DOHH2 (cell line): ENCODE measurements at regions not wholly inside any gene's neighbourhood (a gene's known extent, or its start where the extent isn't known, plus 50 kb on each side); places are given as distances from the start of the nearest gene placed in this dataset.

Source experiments
- H3F3A ChIP-seq: fragments of 200-600 bp; sonication (generic), shearing (Covaris generic); 2 replicates; pipeline ENCODE4 v1.6.0; 2016; ENCODE audit warnings: antibody characterized with exemption, mild to moderate bottlenecking; ENCODE audit not compliant: control insufficient read depth, insufficient read depth
- H3K27ac ChIP-seq: fragments of 200-600 bp; sonication (generic); 2 replicates; pipeline ENCODE4 v1.5.1; 2014; ENCODE audit warnings: low read depth, mild to moderate bottlenecking, low read length, moderate library complexity
- H3K27me3 ChIP-seq: fragments of 200-600 bp; sonication (generic); 2 replicates; pipeline ENCODE4 v1.6.1; 2014; ENCODE audit warnings: mild to moderate bottlenecking, low read length, mixed read lengths; ENCODE audit not compliant: control insufficient read depth
- H3K36me3 ChIP-seq: fragments of 200-600 bp; sonication (generic); 2 replicates; pipeline ENCODE4 v1.6.1; 2014; ENCODE audit warnings: mild to moderate bottlenecking, low read length, moderate library complexity, mixed read lengths; ENCODE audit not compliant: control insufficient read depth
- H3K4me1 ChIP-seq: fragments of 200-600 bp; sonication (generic); 2 replicates; pipeline ENCODE4 v1.6.1; 2014; ENCODE audit warnings: mild to moderate bottlenecking, low read length, mixed read lengths; ENCODE audit not compliant: control insufficient read depth
- H3K4me2 ChIP-seq: fragments of 200-600 bp; sonication (generic); 2 replicates; pipeline ENCODE4 v1.6.0; 2014; ENCODE audit warnings: mild to moderate bottlenecking, low read length, moderate library complexity
- H3K4me3 ChIP-seq: fragments of 200-600 bp; sonication (generic); 2 replicates; pipeline ENCODE4 v1.5.1; 2014; ENCODE audit warnings: mild to moderate bottlenecking, low read length, mixed read lengths
- H3K79me2 ChIP-seq: fragments of 200-600 bp; sonication (generic); 2 replicates; pipeline ENCODE4 v1.6.1; 2014; ENCODE audit warnings: mild to moderate bottlenecking, low read length, mixed read lengths; ENCODE audit not compliant: control insufficient read depth
- H3K9me2 ChIP-seq: fragments of 200-600 bp; sonication (generic); replicated peaks from 2 replicates; pipeline ENCODE4 v1.6.1; 2014; ENCODE audit warnings: mild to moderate bottlenecking, low read length, mixed read lengths; ENCODE audit not compliant: control insufficient read depth
- H3K9me3 ChIP-seq: fragments of 200-600 bp; sonication (generic); 2 replicates; pipeline ENCODE4 v1.6.1; 2014; ENCODE audit warnings: antibody characterized with exemption, low read length, mixed read lengths; ENCODE audit not compliant: control insufficient read depth, insufficient read depth
- H4K20me1 ChIP-seq: fragments of 200-600 bp; sonication (generic); 2 replicates; pipeline ENCODE4 v1.6.0; 2014; ENCODE audit warnings: low read depth, mild to moderate bottlenecking, antibody characterized with exemption, low read length, moderate library complexity; ENCODE audit not compliant: control insufficient read depth, insufficient read depth
- CTCF ChIP-seq: fragments of 200-600 bp; sonication (generic); IDR thresholded peaks from one replicate; pipeline ENCODE4 v1.5.1; 2014; ENCODE audit warnings: antibody characterized with exemption, mild to moderate bottlenecking, low read depth, low read length; ENCODE audit not compliant: poor library complexity, severe bottlenecking
- EZH2phosphoT487 ChIP-seq: fragments of 200-600 bp; sonication (generic); IDR thresholded peaks from 2 replicates; pipeline ENCODE4 v1.6.1; 2017; ENCODE audit warnings: borderline replicate concordance, mild to moderate bottlenecking, antibody characterized with exemption, low read length, moderate library complexity, mixed read lengths

- H3F3A ChIP-seq: no peaks in the 10 kb centered on the region
- no peaks in the 10 kb centered on the region for H3K36me3 ChIP-seq
- no peaks in the 10 kb centered on the region for H3K9me3 ChIP-seq
These were observed 1056.6 kb upstream of the NCAM2 start for GRCh38 chr21:19941626-19942025.

GRCh38 chr21:19950347-19950746 lies 1047.9 kb upstream of the NCAM2 start:
- H3K4me3 ChIP-seq: no peak overlapping the region
- no peaks in the 10 kb centered on the region for H3K36me3 ChIP-seq
- TF ChIP-seq CTCF (no peak), EZH2phosphoT487 (no peak)
- H4K20me1 ChIP-seq: no peaks in the 10 kb centered on the region
- H3K27me3 ChIP-seq: no peaks in the 10 kb centered on the region
- no peaks in the 10 kb centered on the region for H3F3A ChIP-seq
- no peaks in the 10 kb centered on the region for H3K9me2 ChIP-seq
- no peaks in the 10 kb centered on the region for H3K9me3 ChIP-seq
- no peak overlapping the region for H3K4me2 ChIP-seq
- no peak overlapping the region for H3K27ac ChIP-seq
- no peaks in the 10 kb centered on the region for H3K4me1 ChIP-seq
- no peaks in the 10 kb centered on the region for H3K79me2 ChIP-seq

More at GRCh38 chr21:19941626-19942025, 1056.6 kb upstream of the NCAM2 start:
- H3K27me3 ChIP-seq: no peaks in the 10 kb centered on the region
- H3K9me2 ChIP-seq: no peaks in the 10 kb centered on the region
- H4K20me1 ChIP-seq: no peaks in the 10 kb centered on the region
- no peak overlapping the region for H3K4me3 ChIP-seq
- no peaks in the 10 kb centered on the region for H3K79me2 ChIP-seq
- no peaks in the 10 kb centered on the region for H3K4me1 ChIP-seq
- H3K27ac ChIP-seq: no peak overlapping the region
- TF ChIP-seq EZH2phosphoT487: no peak
- no peak for TF ChIP-seq CTCF
- H3K4me2 ChIP-seq: no peak overlapping the region

GRCh38 chr21:19969156-19969555 lies 1029.1 kb upstream of the NCAM2 start:
- no peaks in the 10 kb centered on the region for H3K9me2 ChIP-seq
- H3F3A ChIP-seq: no peaks in the 10 kb centered on the region
- no peak for TF ChIP-seq EZH2phosphoT487
- H3K4me3 ChIP-seq: no peak overlapping the region
- H3K4me1 ChIP-seq: no peaks in the 10 kb centered on the region
- no peak overlapping the region for H3K27ac ChIP-seq
- no peaks in the 10 kb centered on the region for H3K79me2 ChIP-seq
- no peaks in the 10 kb centered on the region for H4K20me1 ChIP-seq
- H3K9me3 ChIP-seq: peaks cover 3% of the 10 kb centered on the region; the same call in 1 of the 2 replicates
- no peaks in the 10 kb centered on the region for H3K27me3 ChIP-seq
- no peak overlapping the region for H3K4me2 ChIP-seq
- H3K36me3 ChIP-seq: no peaks in the 10 kb centered on the region

GRCh38 chr21:19981938-19982337 lies 1016.3 kb upstream of the NCAM2 start:
- no peaks in the 10 kb centered on the region for H3K27me3 ChIP-seq
- H3K9me3 ChIP-seq: no peaks in the 10 kb centered on the region
- H3K4me2 ChIP-seq: no peak overlapping the region

More at GRCh38 chr21:19981938-19982337, 1016.3 kb upstream of the NCAM2 start:
- Histone ChIP-seq H3K4me1 (no peaks in the 10 kb centered on the region), H3K9me2 (no peaks in the 10 kb centered on the region), H3K36me3 (no peaks in the 10 kb centered on the region), H3K27ac (no peak overlapping the region), H3F3A (no peaks in the 10 kb centered on the region), H3K4me3 (no peak overlapping the region), H3K79me2 (no peaks in the 10 kb centered on the region), H4K20me1 (no peaks in the 10 kb centered on the region)
- TF ChIP-seq EZH2phosphoT487: no peak
- no peak for TF ChIP-seq CTCF
